ENCODE measurements at regions not wholly inside any gene's neighbourhood (a gene's known extent, or its start where the extent isn't known, plus 50 kb on each side); places are given as distances from the start of the nearest gene placed in this dataset.

GRCh38 chr12:74317741-74318140, 219.9 kb upstream of the ATXN7L3B start:
- in situ Hi-C loops (cut with HindIII; ENCODE audit: low sequenced_read_pairs), result no loop called here
- TF ChIP-seq CTCF (IDR thresholded peaks at IDR 0.05; ENCODE audit: low read depth, low read length), result no peak
- DNase-seq (ENCODE audit: low read depth, low spot score), result no peak
- H3K4me3 ChIP-seq (ENCODE audit: low read depth, low read length), result no peak overlapping the region

- TF ChIP-seq CTCF (IDR thresholded peaks at IDR 0.05; ENCODE audit: low read depth, low read length), result no peak
- DNase-seq (ENCODE audit: low read depth, low spot score), result no peak
- in situ Hi-C loops (cut with HindIII; ENCODE audit: low sequenced_read_pairs), result no loop called here
- no peak overlapping the region for H3K4me3 ChIP-seq (ENCODE audit: low read depth, low read length)
Observed at GRCh38 chr12:74319886-74320285, 217.7 kb upstream of the ATXN7L3B start.

- no peak for DNase-seq (ENCODE audit: low read depth, low spot score)
- no peak for TF ChIP-seq CTCF (IDR thresholded peaks at IDR 0.05; ENCODE audit: low read depth, low read length)
- H3K4me3 ChIP-seq (ENCODE audit: low read depth, low read length), result no peak overlapping the region
- in situ Hi-C loops (cut with HindIII; ENCODE audit: low sequenced_read_pairs), result no loop called here
Observed at GRCh38 chr12:74321381-74321780, 216.3 kb upstream of the ATXN7L3B start.

- H3K4me3 ChIP-seq (ENCODE audit: low read depth, low read length), result no peak overlapping the region
- in situ Hi-C loops (cut with HindIII; ENCODE audit: low sequenced_read_pairs), result no loop called here
- DNase-seq (ENCODE audit: low read depth, low spot score), result no peak
- TF ChIP-seq CTCF (IDR thresholded peaks at IDR 0.05; ENCODE audit: low read depth, low read length), result no peak
Observed at GRCh38 chr12:74322792-74323191, 214.8 kb upstream of the ATXN7L3B start.

GRCh38 chr12:74328623-74329022, 209.0 kb upstream of the ATXN7L3B start:
- no peak for TF ChIP-seq CTCF (IDR thresholded peaks at IDR 0.05; ENCODE audit: low read depth, low read length)
- in situ Hi-C loops (cut with HindIII; ENCODE audit: low sequenced_read_pairs), result no loop called here
- no peak overlapping the region for H3K4me3 ChIP-seq (ENCODE audit: low read depth, low read length)
- no peak for DNase-seq (ENCODE audit: low read depth, low spot score)

- H3K4me3 ChIP-seq (ENCODE audit: low read depth, low read length), result no peak overlapping the region
- in situ Hi-C loops (cut with HindIII; ENCODE audit: low sequenced_read_pairs), result no loop called here
- DNase-seq (ENCODE audit: low read depth, low spot score), result peak; percentile 15
- TF ChIP-seq CTCF (IDR thresholded peaks at IDR 0.05; ENCODE audit: low read depth, low read length), result no peak
Observed at GRCh38 chr12:74334780-74335179, 202.9 kb upstream of the ATXN7L3B start.

GRCh38 chr12:74337951-74338350, 199.7 kb upstream of the ATXN7L3B start:
- no peak overlapping the region for H3K4me3 ChIP-seq (ENCODE audit: low read depth, low read length)
- TF ChIP-seq CTCF (IDR thresholded peaks at IDR 0.05; ENCODE audit: low read depth, low read length), result no peak
- peak; percentile 80 for DNase-seq (ENCODE audit: low read depth, low spot score)
- in situ Hi-C loops (cut with HindIII; ENCODE audit: low sequenced_read_pairs), result no loop called here
